Activated T-cell treated with anti-CD3 and anti-CD28 coated beads for 1 hour (primary cell): ENCODE measurements at regions not wholly inside any gene's neighbourhood (a gene's known extent, or its start where the extent isn't known, plus 50 kb on each side); places are given as distances from the start of the nearest gene placed in this dataset.

Experiments
- DNase-seq: peaks from one replicate; pipeline ENCODE4 v3.0.0-alpha.2; 2020; ENCODE audit warnings: low read depth

- DNase-seq: no peak
Measured at GRCh38 chr1:173400387-173400995, 76.6 kb upstream of the PRDX6 start.

- no peak for DNase-seq
Measured at GRCh38 chr1:173403996-173404395, 73.1 kb upstream of the PRDX6 start.

- DNase-seq: no peak
Measured at GRCh38 chr1:173405281-173405680, 71.9 kb upstream of the PRDX6 start.

- no peak for DNase-seq
Measured at GRCh38 chr1:173405834-173406233, 71.3 kb upstream of the PRDX6 start.

- DNase-seq: no peak
Measured at GRCh38 chr1:173406783-173407230, 70.3 kb upstream of the PRDX6 start.

- DNase-seq: no peak
Measured at GRCh38 chr1:173407846-173408245, 69.3 kb upstream of the PRDX6 start.

GRCh38 chr1:173408886-173409285 lies 68.2 kb upstream of the PRDX6 start:
- DNase-seq: no peak

GRCh38 chr1:173409613-173410012 lies 67.5 kb upstream of the PRDX6 start:
- no peak for DNase-seq

- no peak for DNase-seq
Measured at GRCh38 chr1:173410133-173410793, 66.9 kb upstream of the PRDX6 start.

- no peak for DNase-seq
Measured at GRCh38 chr1:173410794-173411236, 66.3 kb upstream of the PRDX6 start.

- no peak for DNase-seq
Measured at GRCh38 chr1:173411835-173412742, 65.0 kb upstream of the PRDX6 start.

- no peak for DNase-seq
Measured at GRCh38 chr1:173413271-173413707, 63.8 kb upstream of the PRDX6 start.

GRCh38 chr1:173414136-173414535 lies 63.0 kb upstream of the PRDX6 start:
- no peak for DNase-seq

GRCh38 chr1:173414539-173415226 lies 62.5 kb upstream of the PRDX6 start:
- no peak for DNase-seq

GRCh38 chr1:173415490-173415889 lies 61.6 kb upstream of the PRDX6 start:
- DNase-seq: no peak

GRCh38 chr1:173415905-173416450 lies 61.2 kb upstream of the PRDX6 start:
- DNase-seq: no peak

GRCh38 chr1:173417563-173417962 lies 59.6 kb upstream of the PRDX6 start:
- no peak for DNase-seq

- no peak for DNase-seq
Measured at GRCh38 chr1:173418107-173418985, 58.8 kb upstream of the PRDX6 start.

GRCh38 chr1:173420330-173420806 lies 56.8 kb upstream of the PRDX6 start:
- peak; percentile 29 for DNase-seq

- no peak for DNase-seq
Measured at GRCh38 chr1:173421286-173421685, 55.8 kb upstream of the PRDX6 start.

GRCh38 chr1:173421789-173422188 lies 55.3 kb upstream of the PRDX6 start:
- no peak for DNase-seq
